HepG2 (cell line): ENCODE measurements at regions not wholly inside any gene's neighbourhood (a gene's known extent, or its start where the extent isn't known, plus 50 kb on each side); places are given as distances from the start of the nearest gene placed in this dataset.

Experiments used
- ATAC-seq: fragments of 200-7000 bp; cut with Tn5 transposase; 3 replicates; pipeline ENCODE4 v1.9.1; 2020; ENCODE audit warnings: mild to moderate bottlenecking, moderate library complexity
- BruUV-seq: library from RNA; stranded (reverse); fragments of 400-500 nt; replicated peaks from 2 replicates; lab custom pipeline; 2021; lab: Mats Ljungman, UMichigan
- CTCF ChIA-PET: fragments of 300-600 bp; formaldehyde crosslinking; extraction: SDS; loops from one replicate; lab custom pipeline; 2021; ENCODE audit warnings: low total read pairs, inconsistent platforms, low intra/inter-chr PET ratio; lab: Yijun Ruan, JAX
- POLR2A ChIA-PET: fragments of 350-600 bp; sonication (Branson Sonifier 250); formaldehyde crosslinking; loops from one replicate; lab custom pipeline; 2020; ENCODE audit warnings: antibody characterized with exemption, inconsistent platforms; lab: Yijun Ruan, JAX
- DNase-seq: peaks from one replicate; pipeline ENCODE4 v3.0.0-alpha.2; 2015; ENCODE audit warnings: low spot score
- FAIRE-seq: peaks from 3 replicates; lab custom pipeline; 2011; peaks lifted over from hg19 to GRCh38; lab: Jason Lieb, UNC
- H2AFZ ChIP-seq: one replicate; pipeline ENCODE4 v1.6.1; 2011; ENCODE audit warnings: low read length, inconsistent platforms
- H3K27ac ChIP-seq: fragments of 300-600 bp; 3 replicates; pipeline ENCODE4 v1.8.0; 2011; ENCODE audit warnings: mixed run types, mild to moderate bottlenecking, mixed read lengths, low read length, inconsistent platforms; ENCODE audit not compliant: insufficient read depth; ENCODE audit errors: extremely low read length
- H3K27me3 ChIP-seq, 2 experiments: fragments of 200-600 bp in 1 of 2; 2 replicates in 1 of 2; 3 replicates in 1 of 2; pipeline versions ENCODE4 v1.6.0 to v1.8.0; 2011; ENCODE audit warnings: low read length in 2 of 2, mild to moderate bottlenecking in 2 of 2, moderate library complexity in 2 of 2, inconsistent platforms in 1 of 2; ENCODE audit not compliant: insufficient read depth in 2 of 2, control insufficient read depth in 1 of 2
- H3K36me3 ChIP-seq, 2 experiments: fragments of 200-600 bp in 1 of 2; replicated peaks in 1 of 2; 2 replicates in 1 of 2; 3 replicates in 1 of 2; pipeline versions ENCODE4 v1.5.1 to v1.8.0; 2011; ENCODE audit warnings: low read length in 2 of 2, inconsistent platforms in 1 of 2; ENCODE audit not compliant: insufficient read depth in 2 of 2, control insufficient read depth in 1 of 2
- H3K4me1 ChIP-seq: 2 replicates; pipeline ENCODE4 v1.5.1; 2012; ENCODE audit warnings: low read length, inconsistent platforms; ENCODE audit not compliant: insufficient read depth
- H3K4me2 ChIP-seq: 2 replicates; pipeline ENCODE4 v1.6.0; 2011; ENCODE audit warnings: low read depth, low read length, inconsistent platforms
- H3K4me3 ChIP-seq, 3 experiments: fragments of 200-600 bp in 1 of 3; sonication (generic), shearing (Covaris generic) in 1 of 3; replicated peaks in 1 of 3; 2 replicates each; pipeline ENCODE4 v1.5.1; 2011 to 2016; ENCODE audit warnings: low read length in 3 of 3, inconsistent platforms in 2 of 3, low read depth in 2 of 3, mild to moderate bottlenecking in 2 of 3, control low read depth in 1 of 3, mixed read lengths in 1 of 3; ENCODE audit not compliant: insufficient read depth in 1 of 3
- H3K79me2 ChIP-seq: one replicate; pipeline ENCODE4 v1.6.1; 2011; ENCODE audit warnings: low read length, inconsistent platforms; ENCODE audit not compliant: insufficient read depth
- H3K9ac ChIP-seq: 2 replicates; pipeline ENCODE4 v1.6.0; 2011; ENCODE audit warnings: mild to moderate bottlenecking, low read depth, low read length, inconsistent platforms; ENCODE audit not compliant: insufficient read depth
- H3K9me3 ChIP-seq: 2 replicates; pipeline ENCODE4 v1.5.1; 2012; ENCODE audit warnings: mild to moderate bottlenecking, low read length
- H4K20me1 ChIP-seq: 2 replicates; pipeline ENCODE4 v1.6.0; 2011; ENCODE audit warnings: inconsistent platforms, mild to moderate bottlenecking, low read length, moderate library complexity; ENCODE audit not compliant: insufficient read depth
- GZF1 ChIP-seq: sonication (generic); formaldehyde crosslinking; IDR thresholded peaks from 2 replicates; pipeline ENCODE4 v1.5.1; 2020; ENCODE audit warnings: mild to moderate bottlenecking, missing genetic modification reagents
- MBNL3 ChIP-seq: fragments of 250-450 bp; sonication (Bioruptor Pico); conservative IDR thresholded peaks from 2 replicates; pipeline ENCODE4 v1.8.0; 2022; ENCODE audit warnings: mild to moderate bottlenecking, inconsistent platforms
- MTF2 ChIP-seq: sonication (generic); formaldehyde crosslinking; IDR thresholded peaks from 2 replicates; pipeline ENCODE4 v1.5.0; 2020; ENCODE audit warnings: missing genetic modification reagents, borderline replicate concordance
- NCOA5 ChIP-seq: sonication (generic); formaldehyde crosslinking; IDR thresholded peaks from 2 replicates; pipeline ENCODE4 v1.4.0; 2020; ENCODE audit warnings: missing genetic modification reagents
- NFIB ChIP-seq: sonication (generic); formaldehyde crosslinking; IDR thresholded peaks from 2 replicates; pipeline ENCODE4 v1.9.0; 2021; ENCODE audit warnings: missing genetic modification reagents, mild to moderate bottlenecking, borderline replicate concordance
- PHF8 ChIP-seq: sonication (generic); formaldehyde crosslinking; IDR thresholded peaks from 2 replicates; pipeline ENCODE4 v1.5.0; 2020; ENCODE audit warnings: missing genetic modification reagents
- PLRG1 ChIP-seq: fragments of 450-650 bp; conservative IDR thresholded peaks from 2 replicates; pipeline ENCODE4 v1.6.1; 2016
- PRMT3 ChIP-seq: sonication (generic); formaldehyde crosslinking; IDR thresholded peaks from 2 replicates; pipeline ENCODE4 v1.8.1; 2022; ENCODE audit warnings: low read depth, mild to moderate bottlenecking, moderate library complexity, missing genetic modification reagents, borderline replicate concordance
- RARG ChIP-seq: sonication (generic); formaldehyde crosslinking; IDR thresholded peaks from 2 replicates; pipeline ENCODE4 v1.4.0; 2020; ENCODE audit warnings: low read depth, mild to moderate bottlenecking, missing genetic modification reagents
- RFXAP ChIP-seq: sonication (generic); formaldehyde crosslinking; IDR thresholded peaks from 2 replicates; pipeline ENCODE4 v1.4.0; 2020; ENCODE audit warnings: missing genetic modification reagents, borderline replicate concordance
- YEATS2 ChIP-seq: sonication (generic); formaldehyde crosslinking; IDR thresholded peaks from 2 replicates; pipeline ENCODE4 v1.4.0; 2020; ENCODE audit warnings: missing genetic modification reagents, borderline replicate concordance
- ZBTB21 ChIP-seq: sonication (generic); formaldehyde crosslinking; IDR thresholded peaks from 2 replicates; pipeline ENCODE4 v1.4.0; 2020; ENCODE audit warnings: missing genetic modification reagents
- ZFP1 ChIP-seq: IDR thresholded peaks from 2 replicates; pipeline ENCODE4 v1.6.1; 2016
- ZKSCAN8 ChIP-seq: IDR thresholded peaks from 2 replicates; pipeline ENCODE4 v1.6.1; 2016; ENCODE audit warnings: borderline replicate concordance, missing genetic modification reagents, missing compliant biosample characterization
- ZNF143 ChIP-seq: sonication (generic); formaldehyde crosslinking; IDR thresholded peaks from 2 replicates; pipeline ENCODE4 v1.4.0; 2020; ENCODE audit warnings: missing genetic modification reagents
- ZNF557 ChIP-seq: sonication (generic); formaldehyde crosslinking; IDR thresholded peaks from 2 replicates; pipeline ENCODE4 v1.4.0; 2020; ENCODE audit warnings: missing genetic modification reagents
- ZNF615 ChIP-seq: sonication (generic); formaldehyde crosslinking; IDR thresholded peaks from 2 replicates; pipeline ENCODE4 v1.5.0; 2020; ENCODE audit warnings: mild to moderate bottlenecking, missing genetic modification reagents, borderline replicate concordance
- WGBS: methylation state at CpG from one replicate; pipeline ENCODE4 v1.1.6; 2017; ENCODE audit warnings: low lambda C conversion rate; 5-methylcytosine and 5-hydroxymethylcytosine counted together
- in situ Hi-C: cut with HindIII; loops from 2 replicates; pipeline ENCODE4 v1.10.0; 2017; ENCODE audit warnings: low pct_unique_long_range_greater_than_20kb; ENCODE audit not compliant: extremely low pct_ligation_motif_present
- intact Hi-C: fragments of 100-400 bp; cut with micrococcal nuclease; formaldehyde crosslinking; loops from one replicate; pipeline ENCODE4 v1.10.0; 2022; ENCODE audit not compliant: unreplicated experiment
- TF ChIP-seq, protein P1 (sequence below): sonication (generic); formaldehyde crosslinking; IDR thresholded peaks from 2 replicates; pipeline ENCODE4 v1.4.0; 2020; ENCODE audit warnings: missing genetic modification reagents
- TF ChIP-seq, protein P2 (sequence below): sonication (generic); formaldehyde crosslinking; IDR thresholded peaks from 2 replicates; pipeline ENCODE4 v1.4.0; 2020; ENCODE audit warnings: missing genetic modification reagents

DNA sequence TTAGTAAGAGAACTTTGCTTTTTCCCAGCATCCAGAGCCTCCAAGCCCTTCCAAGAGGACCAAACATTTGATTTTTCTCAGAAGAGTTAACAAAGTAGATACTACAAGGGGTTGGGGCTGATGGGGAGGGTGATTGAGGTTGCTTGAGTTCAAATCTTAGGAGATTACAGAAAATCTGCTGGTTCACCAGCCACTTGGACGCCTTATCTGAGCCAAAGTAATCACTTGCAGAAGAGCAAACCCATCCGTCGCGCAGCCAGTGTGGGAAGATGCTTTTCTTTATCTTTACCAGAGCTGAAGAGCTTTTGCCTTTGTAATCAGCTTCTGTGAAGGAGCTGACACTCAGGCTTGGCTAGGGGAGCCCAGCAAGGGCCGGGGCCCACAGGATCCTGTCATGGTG, 91.9 kb upstream of the CTTNBP2NL start:
- H4K20me1 ChIP-seq, result no peaks in the 10 kb centered on the region
- H3K36me3 ChIP-seq, result no peaks in the 10 kb centered on the region
- ATAC-seq, result no peak
- ChIA-PET POLR2A (no interaction called here), CTCF (no interaction called here)
- H3K4me3 ChIP-seq, result no peak overlapping the region
- in situ Hi-C loops (no loop called here), intact Hi-C loops (no loop called here)
- no peak overlapping the region for H3K27ac ChIP-seq
- 22% methylated on average over 4 of the region's 5 CpGs for WGBS
- FAIRE-seq, result no peak
- no peak for DNase-seq
- no peaks in the 10 kb centered on the region for H3K9me3 ChIP-seq
- H3K79me2 ChIP-seq, result no peaks in the 10 kb centered on the region
- no peak overlapping the region for H3K9ac ChIP-seq
- TF ChIP-seq, protein P1, sequence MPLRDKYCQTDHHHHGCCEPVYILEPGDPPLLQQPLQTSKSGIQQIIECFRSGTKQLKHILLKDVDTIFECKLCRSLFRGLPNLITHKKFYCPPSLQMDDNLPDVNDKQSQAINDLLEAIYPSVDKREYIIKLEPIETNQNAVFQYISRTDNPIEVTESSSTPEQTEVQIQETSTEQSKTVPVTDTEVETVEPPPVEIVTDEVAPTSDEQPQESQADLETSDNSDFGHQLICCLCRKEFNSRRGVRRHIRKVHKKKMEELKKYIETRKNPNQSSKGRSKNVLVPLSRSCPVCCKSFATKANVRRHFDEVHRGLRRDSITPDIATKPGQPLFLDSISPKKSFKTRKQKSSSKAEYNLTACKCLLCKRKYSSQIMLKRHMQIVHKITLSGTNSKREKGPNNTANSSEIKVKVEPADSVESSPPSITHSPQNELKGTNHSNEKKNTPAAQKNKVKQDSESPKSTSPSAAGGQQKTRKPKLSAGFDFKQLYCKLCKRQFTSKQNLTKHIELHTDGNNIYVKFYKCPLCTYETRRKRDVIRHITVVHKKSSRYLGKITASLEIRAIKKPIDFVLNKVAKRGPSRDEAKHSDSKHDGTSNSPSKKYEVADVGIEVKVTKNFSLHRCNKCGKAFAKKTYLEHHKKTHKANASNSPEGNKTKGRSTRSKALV (CRISPR knock-in tag), result no peak
- TF ChIP-seq GZF1 (no peak), MBNL3 (CRISPR knock-in tag) (no peak), NCOA5 (CRISPR knock-in tag) (no peak), YEATS2 (no peak), ZKSCAN8 (no peak), PRMT3 (CRISPR knock-in tag) (no peak), ZNF615 (CRISPR knock-in tag) (no peak), PLRG1 (no peak), NFIB (CRISPR knock-in tag) (no peak), ZBTB21 (CRISPR knock-in tag) (no peak), RFXAP (CRISPR knock-in tag) (no peak), MTF2 (CRISPR knock-in tag) (no peak), ZNF557 (CRISPR knock-in tag) (no peak), PHF8 (CRISPR knock-in tag) (no peak), ZNF143 (no peak), RARG (CRISPR knock-in tag) (no peak), ZFP1 (no peak)
- TF ChIP-seq, protein P2, sequence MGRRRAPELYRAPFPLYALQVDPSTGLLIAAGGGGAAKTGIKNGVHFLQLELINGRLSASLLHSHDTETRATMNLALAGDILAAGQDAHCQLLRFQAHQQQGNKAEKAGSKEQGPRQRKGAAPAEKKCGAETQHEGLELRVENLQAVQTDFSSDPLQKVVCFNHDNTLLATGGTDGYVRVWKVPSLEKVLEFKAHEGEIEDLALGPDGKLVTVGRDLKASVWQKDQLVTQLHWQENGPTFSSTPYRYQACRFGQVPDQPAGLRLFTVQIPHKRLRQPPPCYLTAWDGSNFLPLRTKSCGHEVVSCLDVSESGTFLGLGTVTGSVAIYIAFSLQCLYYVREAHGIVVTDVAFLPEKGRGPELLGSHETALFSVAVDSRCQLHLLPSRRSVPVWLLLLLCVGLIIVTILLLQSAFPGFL (CRISPR knock-in tag), result no peak
- no TSS peak for BruUV-seq
- H3K27me3 ChIP-seq, result no peaks in the 10 kb centered on the region; a peak in 1 of 5 replicates
- H2AFZ ChIP-seq, result no peak overlapping the region
- no peaks in the 10 kb centered on the region for H3K4me1 ChIP-seq
- H3K4me2 ChIP-seq, result no peak overlapping the region
